Skeletal muscle satellite cell (primary cell): ENCODE measurements at regions not wholly inside any gene's neighbourhood (a gene's known extent, or its start where the extent isn't known, plus 50 kb on each side); places are given as distances from the start of the nearest gene placed in this dataset.

Experiments
- H3K27me3 ChIP-seq: 2 replicates; pipeline ENCODE4 v1.7.0; 2013; ENCODE audit warnings: low read length; ENCODE audit not compliant: control insufficient read depth, insufficient read depth
- H3K36me3 ChIP-seq: 2 replicates; pipeline ENCODE4 v1.7.0; 2013; ENCODE audit warnings: mild to moderate bottlenecking, control low read depth, low read length; ENCODE audit not compliant: insufficient read depth
- H3K4me1 ChIP-seq: 2 replicates; pipeline ENCODE4 v1.7.0; 2013; ENCODE audit warnings: low read length; ENCODE audit not compliant: control insufficient read depth, insufficient read depth
- H3K4me2 ChIP-seq: 2 replicates; pipeline ENCODE4 v1.7.0; 2013; ENCODE audit warnings: mild to moderate bottlenecking, low read length
- H3K4me3 ChIP-seq: 2 replicates; pipeline ENCODE4 v1.7.0; 2013; ENCODE audit warnings: low read length
- H3K9ac ChIP-seq: 2 replicates; pipeline ENCODE4 v1.7.0; 2013; ENCODE audit warnings: mild to moderate bottlenecking, low read depth, low read length, moderate library complexity
- H3K9me3 ChIP-seq: replicated peaks from 2 replicates; pipeline ENCODE4 v1.7.0; 2013; ENCODE audit warnings: mild to moderate bottlenecking, control low read depth, low read length

GRCh38 chr5:2391021-2391420, 360.5 kb downstream of the IRX2 start:
- Histone ChIP-seq H3K4me2 (no peak overlapping the region), H3K4me3 (no peak overlapping the region), H3K4me1 (no peaks in the 10 kb centered on the region), H3K9ac (no peak overlapping the region), H3K27me3 (no peaks in the 10 kb centered on the region), H3K9me3 (peaks cover 11% of the 10 kb centered on the region), H3K36me3 (no peaks in the 10 kb centered on the region)

DNA sequence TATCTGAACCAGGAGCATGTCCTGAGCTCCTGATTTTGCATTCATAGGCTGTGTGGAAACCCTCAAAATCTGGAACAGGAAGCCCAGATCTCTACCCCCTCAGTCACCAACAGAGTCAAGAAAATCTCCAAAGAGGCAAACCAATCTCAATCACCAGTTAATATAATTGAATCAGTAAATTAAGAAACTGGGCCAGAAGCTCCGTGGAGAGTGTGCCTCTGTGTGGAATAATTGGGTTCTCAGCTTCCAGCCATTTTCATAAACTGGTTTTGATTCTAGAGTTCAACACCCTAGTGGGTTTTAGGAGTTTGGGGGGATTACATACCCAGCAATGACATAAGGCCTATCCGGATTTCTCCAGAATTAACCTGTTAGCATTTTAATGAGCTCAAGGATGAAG, 362.9 kb downstream of the IRX2 start:
- no peak overlapping the region for H3K9ac ChIP-seq
- H3K27me3 ChIP-seq: no peaks in the 10 kb centered on the region
- H3K4me3 ChIP-seq: no peak overlapping the region
- no peaks in the 10 kb centered on the region for H3K36me3 ChIP-seq
- H3K4me2 ChIP-seq: no peak overlapping the region
- H3K4me1 ChIP-seq: no peaks in the 10 kb centered on the region
- H3K9me3 ChIP-seq: peaks cover 8% of the 10 kb centered on the region

DNA sequence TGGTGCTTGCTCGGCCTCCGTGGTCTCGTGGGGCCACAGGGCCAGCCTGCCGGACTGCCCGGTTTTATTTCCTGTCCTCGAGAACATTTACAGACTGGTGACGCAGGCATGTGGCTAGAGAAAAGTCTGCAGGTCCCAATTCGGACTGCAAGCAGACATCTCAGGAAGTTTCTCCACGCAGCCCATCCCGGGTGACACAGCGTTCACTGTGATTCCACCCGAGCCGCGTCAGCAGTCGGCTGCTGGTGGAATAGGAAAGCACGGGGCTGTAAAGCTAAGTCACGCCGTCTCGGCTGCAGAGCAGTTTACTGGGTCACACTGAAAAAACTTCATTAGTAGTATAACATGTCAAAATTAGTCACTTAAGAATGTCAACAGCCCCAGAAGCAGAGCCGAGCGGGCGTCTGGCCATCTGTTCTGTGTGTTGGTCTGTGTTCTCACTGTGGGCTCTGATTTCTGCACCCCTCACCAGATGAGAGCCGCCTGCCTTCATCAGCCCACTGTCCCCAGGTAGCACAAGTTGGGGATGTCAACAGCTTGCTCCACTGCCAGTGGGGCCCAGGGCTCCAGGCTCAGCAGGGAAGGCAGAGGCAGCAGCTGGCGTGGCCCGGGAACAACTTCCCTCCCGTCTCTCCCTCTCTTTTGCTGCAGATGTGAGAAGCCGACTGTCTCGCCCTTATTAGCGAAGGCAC, 363.7 kb downstream of the IRX2 start:
- Histone ChIP-seq H3K4me1 (no peaks in the 10 kb centered on the region), H3K27me3 (no peaks in the 10 kb centered on the region), H3K4me3 (no peak overlapping the region), H3K4me2 (no peak overlapping the region), H3K9me3 (peaks cover 10% of the 10 kb centered on the region), H3K36me3 (no peaks in the 10 kb centered on the region), H3K9ac (no peak overlapping the region)

DNA sequence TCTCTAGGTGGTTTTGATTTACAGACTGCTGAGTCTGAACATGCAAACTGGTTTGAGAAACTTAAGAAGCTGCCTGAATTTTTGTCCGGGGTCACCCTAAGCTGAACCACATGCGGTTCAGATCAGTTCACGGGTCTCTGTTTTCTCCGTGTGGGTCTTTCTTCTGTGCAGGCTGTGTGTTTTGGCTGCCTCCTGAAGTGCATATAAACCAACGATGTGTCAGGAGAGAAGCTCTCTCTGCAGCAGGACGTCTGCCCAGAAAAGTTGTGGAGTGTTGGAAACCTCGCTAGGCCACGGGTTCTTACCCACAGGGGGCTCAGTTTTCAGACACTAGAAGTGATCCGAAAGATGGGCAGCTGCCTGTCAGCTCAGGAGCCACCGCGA, 364.2 kb downstream of the IRX2 start:
- H3K27me3 ChIP-seq: no peaks in the 10 kb centered on the region
- no peaks in the 10 kb centered on the region for H3K36me3 ChIP-seq
- peaks cover 12% of the 10 kb centered on the region for H3K9me3 ChIP-seq
- H3K4me2 ChIP-seq: no peak overlapping the region
- no peak overlapping the region for H3K9ac ChIP-seq
- H3K4me1 ChIP-seq: no peaks in the 10 kb centered on the region
- H3K4me3 ChIP-seq: no peak overlapping the region

- Histone ChIP-seq H3K4me2 (no peak overlapping the region), H3K9me3 (peaks cover 18% of the 10 kb centered on the region)
Observed at GRCh38 chr5:2385818-2386217, 365.7 kb downstream of the IRX2 start.

GRCh38 chr5:2383698-2384065, 367.8 kb downstream of the IRX2 start:
- no peaks in the 10 kb centered on the region for H3K36me3 ChIP-seq
- H3K4me2 ChIP-seq: no peak overlapping the region
- no peak overlapping the region for H3K9ac ChIP-seq
- no peaks in the 10 kb centered on the region for H3K4me1 ChIP-seq
- peaks cover 10% of the 10 kb centered on the region for H3K9me3 ChIP-seq
- H3K27me3 ChIP-seq: no peaks in the 10 kb centered on the region
- no peak overlapping the region for H3K4me3 ChIP-seq

More at GRCh38 chr5:2385818-2386217, 365.7 kb downstream of the IRX2 start:
- H3K4me3 ChIP-seq: no peak overlapping the region
- H3K27me3 ChIP-seq: no peaks in the 10 kb centered on the region
- no peaks in the 10 kb centered on the region for H3K36me3 ChIP-seq
- H3K4me1 ChIP-seq: no peaks in the 10 kb centered on the region
- no peak overlapping the region for H3K9ac ChIP-seq

DNA sequence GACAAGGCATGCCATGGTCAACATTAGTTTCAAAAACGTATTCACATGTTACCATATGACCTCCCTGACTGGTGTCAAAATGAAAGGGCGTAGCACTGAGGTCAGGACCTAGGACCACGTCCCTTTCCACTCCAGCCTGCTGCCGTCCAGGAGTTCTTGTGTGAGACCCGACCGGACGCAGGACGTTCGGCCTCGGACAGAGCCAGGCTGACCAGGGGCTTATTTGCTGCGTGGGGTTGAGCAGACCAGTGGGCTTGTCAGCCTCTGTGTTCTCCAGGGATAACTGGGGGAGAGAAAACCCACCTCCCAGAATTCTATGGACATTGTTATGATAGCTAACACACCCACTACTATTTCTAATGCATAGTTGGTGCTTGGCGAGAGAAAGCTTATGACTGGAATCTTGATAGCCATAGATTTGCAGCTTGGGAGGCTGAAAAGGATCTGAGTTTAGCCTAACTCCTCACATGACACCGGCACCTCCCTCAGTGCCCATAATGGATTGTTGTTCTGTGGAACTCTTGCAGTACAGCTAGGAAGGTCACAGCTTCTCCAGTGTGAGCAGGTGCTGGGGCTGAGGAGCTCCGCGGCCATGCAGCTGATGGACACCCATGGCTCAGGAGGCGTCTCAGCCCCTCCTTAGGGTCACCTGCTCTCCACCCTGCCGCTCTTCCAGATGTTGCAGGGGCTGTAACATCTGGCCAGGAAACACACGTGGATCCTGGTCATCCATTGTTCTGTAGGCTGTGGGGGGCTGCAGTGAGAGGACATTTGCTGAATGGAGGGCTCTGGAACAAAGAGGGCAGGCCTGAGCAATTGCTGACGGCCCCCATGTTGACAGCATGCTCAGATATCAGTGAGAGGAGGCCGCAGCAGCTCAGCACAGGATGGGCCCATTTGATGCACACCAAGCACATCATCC, 368.4 kb downstream of the IRX2 start:
- no peaks in the 10 kb centered on the region for H3K27me3 ChIP-seq

DNA sequence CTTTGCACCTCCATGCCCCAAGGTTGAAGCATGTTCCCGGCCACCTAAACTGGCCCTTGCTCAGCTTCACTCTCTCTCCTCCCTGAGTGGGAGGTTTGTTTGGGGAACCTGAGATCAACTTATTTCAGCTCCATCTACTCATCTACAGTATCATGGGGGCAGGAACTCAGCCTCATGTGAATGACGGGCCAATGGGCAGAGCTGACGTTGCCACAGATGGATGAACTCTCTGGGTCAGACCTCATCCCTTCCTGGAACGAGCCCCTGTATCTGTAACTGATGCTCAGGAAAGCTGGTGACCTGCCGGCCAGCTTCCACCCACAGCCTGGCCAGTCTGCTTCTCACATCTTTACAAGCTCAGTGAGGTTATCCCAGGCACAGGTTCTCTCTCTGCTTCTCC, 369.6 kb downstream of the IRX2 start:
- Histone ChIP-seq H3K9ac (no peak overlapping the region), H3K4me3 (no peak overlapping the region), H3K4me2 (no peak overlapping the region), H3K4me1 (no peaks in the 10 kb centered on the region), H3K27me3 (no peaks in the 10 kb centered on the region), H3K36me3 (no peaks in the 10 kb centered on the region), H3K9me3 (peaks cover 10% of the 10 kb centered on the region)

More for the DNA sequence above, 368.4 kb downstream of the IRX2 start:
- Histone ChIP-seq H3K9ac (no peak overlapping the region), H3K4me2 (no peak overlapping the region), H3K4me1 (no peaks in the 10 kb centered on the region), H3K9me3 (peaks cover 10% of the 10 kb centered on the region), H3K36me3 (no peaks in the 10 kb centered on the region), H3K4me3 (no peak overlapping the region)

DNA sequence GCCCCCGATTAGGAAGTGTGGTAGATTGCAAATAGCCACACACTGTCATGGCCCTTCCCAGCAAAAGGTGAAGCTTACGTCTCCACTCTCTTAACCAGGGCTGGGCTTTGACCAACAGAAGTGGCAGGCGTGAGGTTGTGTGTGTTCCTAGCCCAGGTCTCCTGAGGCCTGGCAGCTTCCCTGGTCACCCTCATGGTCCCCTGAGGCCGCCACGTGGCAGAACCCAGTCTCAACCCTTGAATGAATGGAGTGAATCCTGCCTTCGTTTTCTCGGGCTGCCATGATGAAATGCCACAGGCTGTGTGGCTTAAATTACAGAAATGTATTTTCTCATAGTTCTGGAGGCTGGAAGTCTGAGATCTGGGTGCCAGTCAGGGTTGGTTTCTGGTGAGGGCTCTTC, 370.4 kb downstream of the IRX2 start:
- H3K36me3 ChIP-seq: no peaks in the 10 kb centered on the region
- H3K27me3 ChIP-seq: no peaks in the 10 kb centered on the region
- H3K9ac ChIP-seq: no peak overlapping the region
- H3K9me3 ChIP-seq: peaks cover 10% of the 10 kb centered on the region
- no peak overlapping the region for H3K4me3 ChIP-seq
- no peaks in the 10 kb centered on the region for H3K4me1 ChIP-seq
- H3K4me2 ChIP-seq: no peak overlapping the region

- no peak overlapping the region for H3K4me3 ChIP-seq
Observed at GRCh38 chr5:2378976-2379375, 372.5 kb downstream of the IRX2 start.

GRCh38 chr5:2378108-2378507, 373.4 kb downstream of the IRX2 start:
- Histone ChIP-seq H3K4me3 (no peak overlapping the region), H3K36me3 (no peaks in the 10 kb centered on the region), H3K9ac (no peak overlapping the region), H3K4me2 (no peak overlapping the region), H3K4me1 (no peaks in the 10 kb centered on the region), H3K27me3 (no peaks in the 10 kb centered on the region), H3K9me3 (peaks cover 15% of the 10 kb centered on the region)

More at GRCh38 chr5:2378976-2379375, 372.5 kb downstream of the IRX2 start:
- Histone ChIP-seq H3K4me1 (no peaks in the 10 kb centered on the region), H3K27me3 (no peaks in the 10 kb centered on the region), H3K4me2 (no peak overlapping the region), H3K36me3 (no peaks in the 10 kb centered on the region), H3K9me3 (peaks cover 13% of the 10 kb centered on the region), H3K9ac (no peak overlapping the region)
